HG03045 (cell line): ENCODE measurements at regions not wholly inside any gene's neighbourhood (a gene's known extent, or its start where the extent isn't known, plus 50 kb on each side); places are given as distances from the start of the nearest gene placed in this dataset.
"Not testable (repeated sequence)": the region's sequence is repeated elsewhere in the genome, so short reads cannot be mapped to it uniquely, and the experiment has no call there.

Source experiments
- ATAC-seq: cut with Tn5 transposase; IDR thresholded peaks from one replicate; pipeline ENCODE4 v1.9.1; 2021; ENCODE audit warnings: mild to moderate bottlenecking, moderate library complexity; ENCODE audit not compliant: unreplicated experiment

- ATAC-seq: no peak
These were observed 104.5 kb upstream of the FAM20A start for GRCh38 chr17:68705714-68706076.

DNA sequence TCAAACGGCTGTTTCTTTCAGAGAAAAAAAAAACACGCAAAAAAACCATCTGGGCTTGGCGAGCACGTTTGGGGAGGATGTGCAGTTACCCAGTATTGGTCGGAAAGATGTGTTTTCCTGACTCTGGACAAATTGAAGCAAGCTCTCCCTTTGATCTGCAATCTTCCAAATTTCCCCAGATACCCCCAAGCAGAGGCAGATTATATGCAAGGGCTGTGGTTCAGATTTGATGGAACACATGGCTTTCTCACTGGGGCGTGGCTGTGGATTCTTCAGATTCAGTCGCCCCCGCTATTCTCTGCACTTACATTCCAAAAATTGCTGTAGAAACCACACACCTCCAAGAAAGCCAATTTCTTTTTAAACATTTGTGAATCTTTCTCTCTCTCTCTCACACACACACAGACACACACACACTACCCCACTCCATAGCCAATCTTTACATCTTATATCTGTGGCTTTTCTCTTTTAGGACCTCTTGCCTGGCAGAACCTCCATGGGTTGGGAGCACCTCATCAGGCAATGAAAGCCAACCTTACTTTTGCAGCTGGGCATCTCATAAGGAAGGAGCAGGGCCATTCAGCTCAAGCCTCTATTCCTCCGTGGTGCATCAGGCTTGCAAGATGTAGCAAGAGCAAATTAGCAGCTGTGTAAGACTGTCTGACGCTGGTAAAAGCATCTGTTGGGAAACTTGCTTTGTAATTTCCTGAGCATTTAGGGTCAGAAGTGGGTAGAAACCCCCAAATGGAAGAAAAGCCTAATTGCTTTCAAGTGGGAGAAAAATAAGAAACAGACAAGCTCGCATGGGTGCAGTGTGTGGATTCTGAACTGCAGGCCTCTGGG is 103.9 kb upstream of the FAM20A start:
- no peak for ATAC-seq

DNA sequence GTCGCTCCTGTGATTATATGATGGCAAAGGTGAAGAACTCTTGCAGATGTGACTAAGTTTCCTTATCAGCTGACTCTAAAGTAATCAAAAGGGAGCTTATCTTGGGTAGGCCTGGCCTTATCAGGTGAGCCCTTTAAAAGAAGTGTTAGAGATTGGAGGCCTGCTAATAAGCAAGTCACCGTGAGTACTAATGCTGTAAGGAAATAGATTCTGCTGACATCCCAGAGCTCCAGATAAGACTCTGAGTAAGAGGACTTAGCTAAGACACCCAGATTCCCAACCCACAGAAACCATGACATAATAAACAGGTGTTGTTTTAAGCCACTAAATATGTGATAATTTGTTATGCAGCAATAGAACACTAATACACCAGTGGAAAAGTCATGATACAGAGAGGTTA is 99.9 kb upstream of the FAM20A start:
- ATAC-seq: no peak

- ATAC-seq: no peak
These were observed 99.3 kb upstream of the FAM20A start for GRCh38 chr17:68700421-68700820.

- no peak for ATAC-seq
These were observed 98.8 kb upstream of the FAM20A start for GRCh38 chr17:68699936-68700335.

DNA sequence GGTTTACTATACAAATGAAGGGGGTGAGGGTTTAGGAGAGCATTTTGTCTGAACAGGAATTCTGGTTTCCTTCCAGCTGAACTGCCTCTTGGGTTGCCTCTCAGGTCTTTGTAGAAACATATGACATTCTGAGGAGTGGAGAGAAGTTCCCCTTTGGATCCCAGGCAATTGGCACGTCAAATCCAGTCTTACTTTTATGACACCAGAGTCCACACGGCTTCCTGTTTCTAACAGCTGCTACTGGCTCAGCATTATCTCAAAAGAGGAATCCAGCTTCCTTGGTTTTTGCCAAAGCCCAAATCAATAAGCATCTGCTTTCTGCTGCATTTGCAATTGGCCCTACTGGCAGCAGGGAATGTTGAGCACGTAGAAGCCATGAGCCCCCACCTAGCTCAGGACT is 97.6 kb upstream of the FAM20A start:
- no peak for ATAC-seq

DNA sequence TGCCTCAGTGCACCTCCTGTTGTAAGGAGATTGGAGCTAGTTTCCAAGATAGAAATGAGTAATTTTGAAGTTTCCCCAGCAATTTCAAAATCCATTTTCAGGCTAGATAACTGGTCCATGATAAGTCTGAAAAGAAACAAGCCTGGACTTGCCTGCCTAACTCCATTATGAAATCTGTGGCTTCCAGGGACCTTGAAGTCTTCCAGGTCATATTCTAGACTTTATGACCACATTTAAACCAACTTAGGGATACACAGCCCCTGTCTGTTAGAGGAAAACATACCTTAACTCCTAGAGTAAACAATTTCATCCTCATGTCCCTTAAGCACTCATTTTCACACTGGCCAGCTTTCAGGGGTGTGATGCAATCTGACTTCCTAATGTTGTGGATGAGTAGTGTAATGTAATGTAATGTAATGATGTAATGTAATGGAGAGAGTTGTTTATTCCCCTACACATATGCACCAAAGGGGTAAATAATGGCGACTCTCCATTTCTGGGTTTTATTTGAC is 96.7 kb upstream of the FAM20A start:
- no peak for ATAC-seq

DNA sequence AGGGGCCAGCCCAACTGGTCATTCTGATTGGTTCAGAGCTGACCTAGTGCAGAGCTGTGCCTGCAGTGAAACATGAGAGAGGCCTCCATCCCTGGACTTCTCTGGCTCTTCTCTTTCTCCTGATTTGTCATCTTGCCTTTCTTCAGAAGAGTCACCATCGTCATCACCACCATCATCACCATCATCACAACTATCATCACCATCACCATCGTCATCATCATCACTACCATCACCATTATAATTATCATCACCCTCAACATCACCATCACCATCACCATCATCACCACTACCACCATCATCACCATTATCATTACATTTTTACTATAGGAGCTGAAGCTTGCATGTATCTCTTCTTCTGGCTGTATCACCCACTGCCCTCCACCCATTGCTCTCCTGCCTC is 94.5 kb upstream of the FAM20A start:
- ATAC-seq: no peak

DNA sequence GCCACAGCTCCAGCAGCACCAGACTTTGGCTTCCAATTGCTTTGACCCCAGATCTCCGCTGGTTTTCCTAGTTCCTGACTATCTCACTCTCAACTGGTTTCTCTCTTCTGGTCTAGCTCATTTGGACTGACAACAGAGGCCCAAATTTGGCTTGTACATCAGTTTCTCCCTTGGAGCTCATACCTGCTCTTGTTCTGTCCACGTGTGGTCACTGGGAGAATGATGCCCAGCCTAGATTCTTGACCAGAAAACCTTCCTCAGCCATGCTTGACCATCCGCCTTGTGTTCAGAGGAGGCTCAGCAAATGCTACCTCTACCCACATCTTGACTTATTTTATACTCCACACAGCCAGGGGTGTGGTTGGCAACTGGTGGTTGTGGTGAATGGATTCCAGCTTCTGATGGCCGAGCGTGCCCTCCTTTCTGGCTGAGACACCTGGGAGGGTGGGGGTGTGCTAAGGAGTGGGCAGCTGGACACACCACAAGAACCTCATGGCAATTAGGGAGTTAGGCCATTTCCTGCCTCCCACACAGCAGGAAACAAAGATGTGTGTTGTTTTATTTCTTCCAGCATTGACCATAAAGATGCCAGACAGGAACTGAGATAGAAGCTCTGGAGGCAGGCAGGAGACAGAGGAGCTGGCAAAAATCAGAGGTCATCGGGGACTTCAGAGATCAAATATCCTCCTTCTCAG is 93.8 kb upstream of the FAM20A start:
- no peak for ATAC-seq

GRCh38 chr17:68693896-68694295 is 92.7 kb upstream of the FAM20A start:
- no peak for ATAC-seq

DNA sequence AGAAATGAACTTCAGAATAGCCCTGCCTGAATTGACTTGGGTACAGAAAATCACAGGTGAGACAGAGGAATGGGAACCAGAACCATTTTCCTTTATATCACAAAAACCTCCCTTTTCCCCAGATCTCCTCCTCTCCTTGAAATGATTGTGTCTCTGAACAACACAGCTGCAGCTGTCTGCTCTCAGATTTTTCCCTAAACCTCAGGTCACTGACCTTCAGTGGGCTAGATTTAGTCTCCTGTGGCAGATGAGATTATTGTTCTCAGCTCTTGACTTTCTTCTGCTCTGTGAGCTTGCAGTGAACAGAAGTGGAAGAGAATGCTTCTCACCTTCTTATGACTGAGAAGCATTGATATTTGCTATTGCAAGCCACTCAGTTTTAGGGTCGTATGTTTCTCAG is 92.3 kb upstream of the FAM20A start:
- no peak for ATAC-seq

DNA sequence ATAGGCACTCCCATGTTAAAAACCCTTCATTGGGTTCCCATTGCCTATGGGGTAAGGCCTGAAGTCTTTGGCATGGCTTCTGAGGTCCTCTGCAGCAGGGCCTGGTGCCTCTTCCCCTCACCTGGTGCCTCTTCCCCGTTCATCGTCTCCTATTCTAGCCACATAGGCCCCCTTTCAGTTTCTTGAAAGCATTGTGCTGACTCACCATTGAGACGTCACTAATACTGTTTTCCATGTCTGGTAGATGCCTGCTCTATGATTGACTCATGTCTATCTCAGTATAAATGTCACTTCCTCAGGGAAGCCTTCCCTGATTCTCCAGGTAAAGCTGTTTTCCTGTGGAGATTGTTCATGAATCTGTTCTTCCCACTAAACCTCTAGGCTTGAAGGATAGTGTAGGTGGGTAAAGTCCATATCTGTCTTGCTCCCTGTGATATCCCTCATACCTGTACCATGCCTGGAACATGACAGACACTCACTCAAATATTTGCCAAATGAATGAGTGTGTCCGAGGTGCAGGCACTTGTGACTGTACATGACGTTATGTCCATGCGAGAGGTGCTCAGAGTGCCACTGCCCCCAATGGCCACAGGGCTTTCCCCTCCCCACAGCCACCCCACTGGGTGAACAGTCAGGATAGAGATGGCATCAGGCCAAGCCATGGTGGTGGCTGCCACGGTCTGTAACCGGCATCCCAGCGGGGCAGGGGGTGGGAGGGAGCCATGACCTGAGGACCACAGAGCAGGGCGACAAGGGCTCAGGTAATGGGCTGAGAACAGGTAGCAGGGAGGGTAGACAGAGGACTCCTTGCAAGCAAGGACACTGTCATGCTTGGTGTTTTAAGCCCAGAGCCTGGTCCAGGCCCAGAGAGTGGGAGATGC is 85.2 kb upstream of the FAM20A start:
- no peak for ATAC-seq

DNA sequence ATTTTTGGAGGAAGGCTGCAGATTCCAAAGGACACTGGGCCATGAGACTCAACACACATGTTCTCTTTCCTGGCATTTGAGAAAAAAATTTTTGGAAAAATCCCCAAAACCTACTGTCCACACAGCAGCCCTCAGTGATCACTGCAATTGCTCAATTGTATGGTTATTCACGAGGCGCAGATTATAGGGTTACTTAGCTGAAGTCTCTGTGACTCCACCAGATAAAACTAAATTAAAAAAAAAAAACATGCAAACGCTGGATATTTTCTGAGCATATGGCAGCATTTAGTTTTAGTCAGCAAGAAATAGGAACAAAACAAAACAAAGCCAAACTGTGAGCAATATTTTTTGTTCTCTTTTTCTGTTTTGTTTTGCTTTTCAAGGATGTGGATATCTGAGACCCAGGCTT is 83.8 kb upstream of the FAM20A start:
- no peak for ATAC-seq

DNA sequence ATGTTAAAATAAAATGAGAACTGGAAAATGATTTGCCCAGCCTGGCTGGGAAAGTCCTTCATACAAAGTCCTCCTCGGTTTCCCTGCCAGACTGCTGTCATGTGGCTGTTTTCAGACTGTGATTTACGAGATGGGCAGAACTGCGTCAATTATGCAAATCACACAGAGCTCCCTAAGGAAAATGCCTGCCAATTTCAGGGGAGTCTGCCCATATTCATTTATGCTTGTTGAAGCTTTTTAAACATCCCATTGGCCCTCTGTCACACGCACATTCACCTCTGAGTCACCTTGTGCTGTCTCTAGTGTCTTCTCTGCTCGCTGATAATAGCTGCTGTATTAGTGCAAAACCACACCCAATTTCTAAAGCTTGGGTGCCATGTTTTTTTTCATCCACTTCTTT is 81.7 kb upstream of the FAM20A start:
- no peak for ATAC-seq

DNA sequence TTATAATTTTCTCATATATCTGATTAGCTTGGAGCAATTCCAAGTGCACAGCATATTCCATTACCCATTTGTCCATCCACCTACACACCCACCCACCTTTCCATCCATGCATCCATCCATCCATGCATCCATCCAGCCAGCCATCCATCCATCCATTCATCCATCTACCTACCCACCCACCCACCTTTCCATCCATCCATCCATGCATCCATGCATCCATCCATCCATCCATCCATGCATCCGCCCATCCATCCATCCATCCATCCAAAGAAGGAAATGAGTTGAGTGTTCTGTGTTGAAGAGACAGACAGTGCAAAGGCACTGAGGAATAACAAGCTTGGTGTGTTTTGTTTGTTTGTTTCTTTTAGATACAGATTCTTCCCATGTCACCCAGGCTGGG is 78.7 kb upstream of the FAM20A start:
- no peak for ATAC-seq

DNA sequence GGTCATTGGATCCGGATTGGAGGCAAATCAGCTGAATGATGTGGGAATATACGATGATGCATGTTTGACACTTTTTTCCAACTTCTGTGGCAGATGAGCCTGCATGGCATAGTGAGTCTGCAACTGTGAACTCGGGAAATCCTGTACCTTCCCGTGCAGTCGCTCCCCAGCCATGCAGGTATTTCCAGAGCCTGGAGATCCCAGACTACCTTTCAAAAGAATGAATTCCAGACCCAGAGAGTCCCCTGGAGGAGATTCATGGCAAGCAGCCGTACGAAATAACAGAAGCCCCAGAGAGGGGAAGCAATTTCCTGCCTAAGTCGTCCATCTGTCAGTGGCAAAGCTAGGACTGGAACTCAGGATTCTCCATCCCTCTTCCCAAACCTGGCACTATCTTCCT is 75.7 kb upstream of the FAM20A start:
- ATAC-seq: no peak

DNA sequence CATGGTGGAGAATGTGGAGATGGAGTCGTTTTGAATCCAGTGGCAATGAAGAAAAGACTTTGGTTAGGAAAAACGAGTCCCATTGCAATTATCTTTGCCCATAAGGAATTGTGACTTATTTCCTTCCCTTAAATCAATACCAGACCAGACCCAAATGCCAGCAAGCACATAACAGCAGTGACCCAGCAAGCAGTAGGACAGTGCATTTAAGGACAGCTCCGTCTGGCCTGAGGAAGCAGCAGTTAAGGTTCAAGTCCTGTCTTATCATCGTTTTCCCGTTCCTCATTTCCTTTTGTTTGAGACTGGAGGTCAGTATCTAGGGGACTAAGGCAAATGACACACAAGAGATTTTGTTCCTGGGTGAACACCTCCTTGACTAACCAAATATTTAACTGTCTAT is 74.6 kb upstream of the FAM20A start:
- ATAC-seq: no peak

DNA sequence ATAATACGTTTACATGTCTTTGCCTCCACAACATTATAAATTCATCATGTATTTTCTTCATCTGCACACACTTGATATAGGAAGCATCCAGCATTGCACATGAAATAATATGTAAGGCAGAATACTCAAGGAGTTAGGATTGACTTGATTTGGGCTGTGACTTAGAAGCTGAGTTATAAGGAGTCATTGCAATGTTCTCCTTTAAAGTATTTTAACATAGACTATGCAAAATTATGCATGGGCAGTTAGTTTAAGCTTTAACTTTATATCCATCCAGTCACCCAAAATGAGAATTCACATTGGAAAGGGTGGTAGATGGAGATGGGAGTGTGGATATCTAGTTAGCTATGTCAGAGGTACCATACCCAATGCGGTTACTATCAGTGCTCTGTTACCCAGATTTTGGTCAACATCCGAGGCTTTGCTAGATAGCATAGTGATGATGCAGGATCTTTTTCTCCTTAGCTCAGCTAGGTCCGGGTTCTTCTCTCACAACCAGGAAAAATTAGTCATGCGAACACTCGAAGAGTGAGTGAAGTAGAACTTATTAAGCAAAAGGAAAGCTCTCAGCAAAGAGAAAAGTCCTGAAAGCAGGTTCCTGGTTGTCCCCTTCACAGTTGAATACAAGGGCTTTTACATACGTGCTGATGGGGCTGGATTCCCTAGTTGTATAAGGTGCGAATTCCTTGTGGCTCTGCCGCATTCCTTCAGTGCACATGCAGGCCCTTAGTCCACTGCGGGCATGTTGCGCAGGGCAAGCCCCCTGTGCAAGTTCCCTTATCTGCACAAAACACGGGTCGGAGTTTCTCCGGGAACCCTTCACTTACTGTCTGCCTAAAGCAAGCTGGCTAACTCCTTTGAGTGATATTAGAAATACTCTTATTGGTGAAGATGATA is 73.1 kb upstream of the FAM20A start:
- no peak for ATAC-seq

DNA sequence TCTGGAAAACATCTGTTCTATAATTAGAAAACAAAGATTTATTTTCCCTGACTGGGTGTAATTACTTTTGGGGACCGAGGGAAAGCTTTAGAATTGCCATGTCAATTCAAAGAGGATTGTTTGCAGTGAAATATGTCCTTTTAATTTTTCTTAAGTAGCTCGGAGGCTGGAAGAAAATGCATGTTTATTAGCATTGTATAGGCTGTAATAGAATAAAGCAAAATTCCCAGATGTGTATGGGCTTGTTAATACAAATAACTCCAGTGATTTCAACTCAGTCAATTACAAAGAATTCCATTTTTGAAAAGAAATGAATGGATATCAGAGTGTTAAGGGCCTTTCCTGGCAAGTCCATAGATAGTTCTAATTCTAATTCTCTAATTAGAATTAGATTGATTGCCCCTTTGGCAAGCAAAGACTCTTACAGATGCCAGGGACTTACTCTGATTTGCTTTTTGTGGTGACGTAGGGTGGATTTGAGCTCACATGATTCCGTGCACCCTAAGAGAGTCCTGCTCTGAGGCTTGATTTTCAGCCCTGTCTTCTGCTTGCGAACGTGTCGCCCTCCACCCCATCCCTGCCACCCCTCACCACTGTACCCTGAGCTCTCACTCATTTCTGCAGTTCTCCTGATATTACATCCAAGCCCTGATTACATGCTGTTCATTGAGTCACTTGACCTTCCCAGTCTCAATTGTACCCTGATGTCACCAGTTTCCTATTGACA is 70.0 kb upstream of the FAM20A start:
- ATAC-seq: no peak

DNA sequence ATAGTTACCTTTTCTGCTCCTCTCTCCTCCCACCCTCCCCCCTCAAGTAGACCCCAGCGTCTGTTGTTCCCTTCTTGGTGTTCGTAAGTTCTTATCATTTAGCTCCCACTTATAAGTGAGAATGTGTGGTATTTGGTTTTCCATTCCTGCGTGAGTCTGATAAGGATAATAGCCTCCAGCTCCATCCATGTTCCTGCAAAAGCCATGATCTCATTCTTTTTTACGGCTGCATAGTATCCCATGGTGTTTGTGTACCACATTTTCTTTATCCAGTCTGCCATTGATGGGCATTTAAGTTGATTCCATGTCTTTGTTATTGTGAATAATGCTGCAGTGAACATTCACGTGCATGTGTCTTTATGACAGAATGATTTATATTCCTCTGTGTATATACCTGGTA is 65.3 kb upstream of the FAM20A start:
- ATAC-seq: not testable (repeated sequence)
